ENCODE measurements at regions not wholly inside any gene's neighbourhood (a gene's known extent, or its start where the extent isn't known, plus 50 kb on each side); places are given as distances from the start of the nearest gene placed in this dataset.

- TF ChIP-seq, protein P1, sequence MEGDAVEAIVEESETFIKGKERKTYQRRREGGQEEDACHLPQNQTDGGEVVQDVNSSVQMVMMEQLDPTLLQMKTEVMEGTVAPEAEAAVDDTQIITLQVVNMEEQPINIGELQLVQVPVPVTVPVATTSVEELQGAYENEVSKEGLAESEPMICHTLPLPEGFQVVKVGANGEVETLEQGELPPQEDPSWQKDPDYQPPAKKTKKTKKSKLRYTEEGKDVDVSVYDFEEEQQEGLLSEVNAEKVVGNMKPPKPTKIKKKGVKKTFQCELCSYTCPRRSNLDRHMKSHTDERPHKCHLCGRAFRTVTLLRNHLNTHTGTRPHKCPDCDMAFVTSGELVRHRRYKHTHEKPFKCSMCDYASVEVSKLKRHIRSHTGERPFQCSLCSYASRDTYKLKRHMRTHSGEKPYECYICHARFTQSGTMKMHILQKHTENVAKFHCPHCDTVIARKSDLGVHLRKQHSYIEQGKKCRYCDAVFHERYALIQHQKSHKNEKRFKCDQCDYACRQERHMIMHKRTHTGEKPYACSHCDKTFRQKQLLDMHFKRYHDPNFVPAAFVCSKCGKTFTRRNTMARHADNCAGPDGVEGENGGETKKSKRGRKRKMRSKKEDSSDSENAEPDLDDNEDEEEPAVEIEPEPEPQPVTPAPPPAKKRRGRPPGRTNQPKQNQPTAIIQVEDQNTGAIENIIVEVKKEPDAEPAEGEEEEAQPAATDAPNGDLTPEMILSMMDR (IDR thresholded peaks at IDR 0.05) = no peak
- no peak for TF ChIP-seq POLR2A (IDR thresholded peaks at IDR 0.05)
Measured at GRCh38 chr6:8828376-8828775, 393.0 kb upstream of the SLC35B3 start.
